HFFc6 (cell line): ENCODE measurements at regions not wholly inside any gene's neighbourhood (a gene's known extent, or its start where the extent isn't known, plus 50 kb on each side); places are given as distances from the start of the nearest gene placed in this dataset.

Experiments used
- DNase-seq: peaks from one replicate; pipeline ENCODE4 v3.0.0-alpha.2; 2018
- H3K27ac Mint-ChIP-seq: 2 replicates; pipeline ENCODE4 v1.8.0; 2020; ENCODE audit warnings: mild to moderate bottlenecking, mixed read lengths
- H3K27me3 Mint-ChIP-seq: 2 replicates; pipeline ENCODE4 v1.8.0; 2021; ENCODE audit warnings: mild to moderate bottlenecking, moderate library complexity, mixed read lengths; ENCODE audit not compliant: insufficient read depth
- H3K36me3 Mint-ChIP-seq: 2 replicates; pipeline ENCODE4 v1.8.0; 2021; ENCODE audit warnings: low read depth, mixed read lengths
- H3K4me1 Mint-ChIP-seq: 2 replicates; pipeline ENCODE4 v1.8.0; 2020; ENCODE audit warnings: low read depth, mixed read lengths
- H3K4me3 Mint-ChIP-seq: 2 replicates; pipeline ENCODE4 v1.8.0; 2020; ENCODE audit warnings: mild to moderate bottlenecking, moderate library complexity, mixed read lengths
- H3K9me3 Mint-ChIP-seq: 2 replicates; pipeline ENCODE4 v1.8.0; 2020; ENCODE audit warnings: mild to moderate bottlenecking, mixed read lengths
- TF ChIP-seq, protein P1 (sequence below): fragments of 200-600 bp; sonication (generic); IDR thresholded peaks from 2 replicates; pipeline ENCODE4 v1.5.0; 2021; ENCODE audit warnings: antibody characterized with exemption, mild to moderate bottlenecking

GRCh38 chr16:80063713-80064069 is 463.2 kb upstream of the MAF start:
- TF ChIP-seq, protein P1, sequence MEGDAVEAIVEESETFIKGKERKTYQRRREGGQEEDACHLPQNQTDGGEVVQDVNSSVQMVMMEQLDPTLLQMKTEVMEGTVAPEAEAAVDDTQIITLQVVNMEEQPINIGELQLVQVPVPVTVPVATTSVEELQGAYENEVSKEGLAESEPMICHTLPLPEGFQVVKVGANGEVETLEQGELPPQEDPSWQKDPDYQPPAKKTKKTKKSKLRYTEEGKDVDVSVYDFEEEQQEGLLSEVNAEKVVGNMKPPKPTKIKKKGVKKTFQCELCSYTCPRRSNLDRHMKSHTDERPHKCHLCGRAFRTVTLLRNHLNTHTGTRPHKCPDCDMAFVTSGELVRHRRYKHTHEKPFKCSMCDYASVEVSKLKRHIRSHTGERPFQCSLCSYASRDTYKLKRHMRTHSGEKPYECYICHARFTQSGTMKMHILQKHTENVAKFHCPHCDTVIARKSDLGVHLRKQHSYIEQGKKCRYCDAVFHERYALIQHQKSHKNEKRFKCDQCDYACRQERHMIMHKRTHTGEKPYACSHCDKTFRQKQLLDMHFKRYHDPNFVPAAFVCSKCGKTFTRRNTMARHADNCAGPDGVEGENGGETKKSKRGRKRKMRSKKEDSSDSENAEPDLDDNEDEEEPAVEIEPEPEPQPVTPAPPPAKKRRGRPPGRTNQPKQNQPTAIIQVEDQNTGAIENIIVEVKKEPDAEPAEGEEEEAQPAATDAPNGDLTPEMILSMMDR = no peak
- H3K9me3 Mint-ChIP-seq = no peaks in the 10 kb centered on the region; the same call in 1 of the 2 replicates
- H3K4me1 Mint-ChIP-seq = no peaks in the 10 kb centered on the region
- H3K36me3 Mint-ChIP-seq = no peaks in the 10 kb centered on the region
- no peak overlapping the region for H3K4me3 Mint-ChIP-seq
- peaks cover 12% of the 10 kb centered on the region; the same call in 1 of the 2 replicates for H3K27me3 Mint-ChIP-seq
- no peak overlapping the region for H3K27ac Mint-ChIP-seq
- DNase-seq = no peak

DNA sequence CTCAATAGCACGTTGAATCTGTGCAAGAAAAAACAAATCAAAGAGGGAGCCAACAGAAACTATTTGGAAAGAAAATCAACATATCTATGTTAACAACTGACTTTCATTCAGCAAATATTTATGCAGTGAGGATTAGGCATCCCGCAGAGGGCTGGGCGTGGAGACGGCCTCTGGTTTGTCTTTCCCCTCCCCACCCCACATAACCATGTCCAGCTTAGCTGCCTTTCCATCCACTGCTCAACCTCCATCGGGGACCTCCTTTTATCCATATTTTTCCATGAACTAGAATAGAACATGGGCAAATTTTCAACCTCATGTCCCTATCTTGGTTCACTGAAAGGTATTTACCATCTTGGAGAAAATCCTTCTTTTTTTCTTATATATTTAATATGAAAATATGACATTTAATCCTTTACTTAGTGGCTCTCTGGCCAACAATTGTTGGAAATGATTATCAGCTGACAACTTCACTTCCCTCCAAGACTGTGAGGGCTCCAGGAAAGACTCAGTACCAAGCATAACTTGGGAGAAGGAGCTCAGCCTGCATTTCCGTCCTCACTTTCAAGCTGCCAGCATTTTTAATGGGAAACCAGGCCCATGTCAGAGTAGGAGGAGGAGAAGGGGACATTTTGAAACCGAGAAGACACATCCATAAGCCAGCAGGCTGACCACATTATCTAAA is 462.6 kb upstream of the MAF start:
- no peaks in the 10 kb centered on the region for H3K36me3 Mint-ChIP-seq
- H3K4me1 Mint-ChIP-seq = no peaks in the 10 kb centered on the region
- DNase-seq = no peak
- peaks cover 12% of the 10 kb centered on the region; the same call in 1 of the 2 replicates for H3K27me3 Mint-ChIP-seq
- no peak overlapping the region for H3K4me3 Mint-ChIP-seq
- H3K27ac Mint-ChIP-seq = no peak overlapping the region
- H3K9me3 Mint-ChIP-seq = no peaks in the 10 kb centered on the region; the same call in 1 of the 2 replicates
- TF ChIP-seq, protein P1 = no peak

GRCh38 chr16:80062361-80063030 is 462.0 kb upstream of the MAF start:
- H3K9me3 Mint-ChIP-seq = no peaks in the 10 kb centered on the region; the same call in 1 of the 2 replicates
- TF ChIP-seq, protein P1 = no peak
- no peaks in the 10 kb centered on the region for H3K4me1 Mint-ChIP-seq
- no peak overlapping the region for H3K27ac Mint-ChIP-seq
- no peaks in the 10 kb centered on the region for H3K36me3 Mint-ChIP-seq
- no peak overlapping the region for H3K4me3 Mint-ChIP-seq
- peaks cover 9% of the 10 kb centered on the region; the same call in 1 of the 2 replicates for H3K27me3 Mint-ChIP-seq
- DNase-seq = no peak

GRCh38 chr16:80060470-80060869 is 459.9 kb upstream of the MAF start:
- no peaks in the 10 kb centered on the region for H3K4me1 Mint-ChIP-seq
- H3K9me3 Mint-ChIP-seq = no peaks in the 10 kb centered on the region; the same call in 1 of the 2 replicates
- H3K27ac Mint-ChIP-seq = no peak overlapping the region
- TF ChIP-seq, protein P1 = no peak
- no peak for DNase-seq
- no peaks in the 10 kb centered on the region for H3K36me3 Mint-ChIP-seq
- H3K4me3 Mint-ChIP-seq = no peak overlapping the region
- peaks cover 13% of the 10 kb centered on the region; the same call in 1 of the 2 replicates for H3K27me3 Mint-ChIP-seq

- Mint-ChIP-seq H3K4me1 (no peaks in the 10 kb centered on the region), H3K4me3 (no peak overlapping the region), H3K27ac (no peak overlapping the region), H3K9me3 (no peaks in the 10 kb centered on the region; the same call in 1 of the 2 replicates), H3K27me3 (peaks cover 13% of the 10 kb centered on the region; the same call in 1 of the 2 replicates), H3K36me3 (no peaks in the 10 kb centered on the region)
- TF ChIP-seq, protein P1 = no peak
- DNase-seq = no peak
Measured at GRCh38 chr16:80059836-80060235, 459.3 kb upstream of the MAF start.
